Activated B cell treated with CpG ODN at 0.5 μM for 24 hours (primary cell): ENCODE measurements at regions not wholly inside any gene's neighbourhood (a gene's known extent, or its start where the extent isn't known, plus 50 kb on each side); places are given as distances from the start of the nearest gene placed in this dataset.

ENCODE experiments used
- ATAC-seq: fragments of 200-7000 bp; cut with Tn5 transposase; one replicate; pipeline ENCODE4 v1.10.0; 2021; ENCODE audit warnings: low read depth, mild to moderate bottlenecking, moderate library complexity
- CTCF ChIA-PET: fragments of 350-600 bp; sonication (Branson Sonifier 250); formaldehyde crosslinking; loops from one replicate; lab custom pipeline; 2021; ENCODE audit warnings: antibody characterized with exemption; lab: Charles Lee
- POLR2A ChIA-PET: fragments of 350-600 bp; sonication (Branson Sonifier 250); formaldehyde crosslinking; loops from one replicate; lab custom pipeline; 2021; ENCODE audit warnings: antibody characterized with exemption; lab: Charles Lee
- DNase-seq: peaks from one replicate; pipeline ENCODE4 v3.0.0; 2022
- H3K27ac Mint-ChIP-seq: one replicate; pipeline ENCODE4 v1.8.0; 2020; ENCODE audit warnings: mixed read lengths
- H3K27me3 Mint-ChIP-seq: one replicate; pipeline ENCODE4 v1.8.0; 2021; ENCODE audit warnings: mixed read lengths
- H3K36me3 Mint-ChIP-seq: one replicate; pipeline ENCODE4 v1.8.0; 2021; ENCODE audit warnings: low read depth, mixed read lengths
- H3K4me1 Mint-ChIP-seq: one replicate; pipeline ENCODE4 v1.8.0; 2021; ENCODE audit warnings: mixed read lengths
- H3K4me3 Mint-ChIP-seq: one replicate; pipeline ENCODE4 v1.8.0; 2020; ENCODE audit warnings: mild to moderate bottlenecking, mixed read lengths
- H3K9me3 Mint-ChIP-seq: one replicate; pipeline ENCODE4 v1.8.0; 2020; ENCODE audit warnings: mixed read lengths
- intact Hi-C: fragments of 100-400 bp; cut with micrococcal nuclease; formaldehyde crosslinking; loops from one replicate; pipeline ENCODE4 v1.15.1; 2024
- TF ChIP-seq, protein P1 (sequence below): fragments of 200-600 bp; IDR thresholded peaks from one replicate; pipeline ENCODE4 v1.8.0; 2022; ENCODE audit warnings: antibody characterized with exemption, mild to moderate bottlenecking

DNA sequence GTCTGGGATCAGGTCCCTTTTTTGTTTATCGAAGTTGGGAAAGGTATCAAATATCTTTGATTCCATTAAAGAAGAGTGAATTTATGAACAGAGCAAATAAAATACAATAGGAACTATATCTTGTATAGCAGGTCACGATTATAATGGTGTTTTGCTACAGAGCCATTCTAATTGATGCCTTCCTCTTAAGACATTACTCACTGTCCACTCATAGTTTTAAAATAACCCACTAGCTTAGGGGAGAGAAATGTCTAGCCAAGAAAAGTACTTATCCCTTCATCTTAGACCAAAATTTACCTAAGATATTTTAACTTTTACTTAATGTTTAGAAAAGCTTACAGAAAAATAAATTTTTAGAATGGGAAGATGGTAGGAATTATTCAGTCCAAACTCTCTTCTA lies 112.0 kb upstream of the PABPC4L start:
- no peak for DNase-seq
- TF ChIP-seq, protein P1, sequence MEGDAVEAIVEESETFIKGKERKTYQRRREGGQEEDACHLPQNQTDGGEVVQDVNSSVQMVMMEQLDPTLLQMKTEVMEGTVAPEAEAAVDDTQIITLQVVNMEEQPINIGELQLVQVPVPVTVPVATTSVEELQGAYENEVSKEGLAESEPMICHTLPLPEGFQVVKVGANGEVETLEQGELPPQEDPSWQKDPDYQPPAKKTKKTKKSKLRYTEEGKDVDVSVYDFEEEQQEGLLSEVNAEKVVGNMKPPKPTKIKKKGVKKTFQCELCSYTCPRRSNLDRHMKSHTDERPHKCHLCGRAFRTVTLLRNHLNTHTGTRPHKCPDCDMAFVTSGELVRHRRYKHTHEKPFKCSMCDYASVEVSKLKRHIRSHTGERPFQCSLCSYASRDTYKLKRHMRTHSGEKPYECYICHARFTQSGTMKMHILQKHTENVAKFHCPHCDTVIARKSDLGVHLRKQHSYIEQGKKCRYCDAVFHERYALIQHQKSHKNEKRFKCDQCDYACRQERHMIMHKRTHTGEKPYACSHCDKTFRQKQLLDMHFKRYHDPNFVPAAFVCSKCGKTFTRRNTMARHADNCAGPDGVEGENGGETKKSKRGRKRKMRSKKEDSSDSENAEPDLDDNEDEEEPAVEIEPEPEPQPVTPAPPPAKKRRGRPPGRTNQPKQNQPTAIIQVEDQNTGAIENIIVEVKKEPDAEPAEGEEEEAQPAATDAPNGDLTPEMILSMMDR, result no peak
- Mint-ChIP-seq H3K27me3 (no peaks in the 10 kb centered on the region), H3K36me3 (no peaks in the 10 kb centered on the region), H3K9me3 (peaks cover 5% of the 10 kb centered on the region), H3K27ac (no peak overlapping the region), H3K4me3 (no peak overlapping the region), H3K4me1 (no peaks in the 10 kb centered on the region)
- ChIA-PET POLR2A (no interaction called here), CTCF (no interaction called here)
- ATAC-seq, result no peak
- intact Hi-C loops, result no loop called here

DNA sequence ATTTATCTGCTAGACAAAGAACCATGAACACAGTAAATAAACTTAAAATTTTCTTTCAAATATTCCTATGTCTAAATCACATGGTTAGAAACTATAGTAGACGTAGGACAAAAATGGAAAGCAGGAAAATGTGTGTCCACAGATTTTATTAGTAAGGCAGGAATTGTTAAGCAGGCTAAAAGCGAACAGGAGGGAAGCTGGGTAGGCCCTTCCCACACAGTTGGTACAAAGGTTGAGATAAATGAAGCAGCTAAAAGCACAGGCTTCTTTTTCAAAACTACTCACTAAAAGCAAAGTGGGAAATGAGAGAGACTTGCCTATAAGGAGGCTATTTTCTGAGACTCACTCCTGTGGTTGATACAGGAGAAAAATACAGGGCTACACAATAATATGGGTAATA lies 108.1 kb upstream of the PABPC4L start:
- H3K27me3 Mint-ChIP-seq, result no peaks in the 10 kb centered on the region
- TF ChIP-seq, protein P1, result no peak
- H3K36me3 Mint-ChIP-seq, result no peaks in the 10 kb centered on the region
- ChIA-PET CTCF (no interaction called here), POLR2A (no interaction called here)
- intact Hi-C loops, result no loop called here
- no peaks in the 10 kb centered on the region for H3K4me1 Mint-ChIP-seq
- H3K27ac Mint-ChIP-seq, result no peak overlapping the region
- ATAC-seq (no peak), DNase-seq (no peak)
- H3K9me3 Mint-ChIP-seq, result no peaks in the 10 kb centered on the region
- no peak overlapping the region for H3K4me3 Mint-ChIP-seq

DNA sequence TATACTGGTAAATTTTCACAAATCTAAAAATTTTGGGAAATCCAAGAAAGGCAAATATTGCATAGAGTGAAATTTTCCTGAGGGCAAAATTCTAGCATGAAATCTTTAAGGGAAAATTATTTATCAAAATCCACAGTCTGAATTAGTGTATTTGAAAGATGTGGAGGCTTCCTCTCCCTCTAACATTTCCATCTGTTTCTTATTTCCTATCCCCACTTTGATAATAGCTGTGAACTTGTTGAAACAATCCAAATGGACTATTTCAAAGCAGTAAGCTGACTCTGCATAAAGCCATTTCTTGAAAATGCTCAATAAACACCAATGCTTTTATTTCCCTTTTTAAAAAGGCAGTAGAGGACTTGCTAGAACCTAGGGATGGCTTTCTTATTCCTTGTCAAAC lies 107.3 kb upstream of the PABPC4L start:
- DNase-seq (no peak), ATAC-seq (no peak)
- Mint-ChIP-seq H3K36me3 (no peaks in the 10 kb centered on the region), H3K4me1 (no peaks in the 10 kb centered on the region), H3K4me3 (no peak overlapping the region), H3K27ac (no peak overlapping the region), H3K27me3 (no peaks in the 10 kb centered on the region), H3K9me3 (no peaks in the 10 kb centered on the region)
- intact Hi-C loops, result no loop called here
- TF ChIP-seq, protein P1, result no peak
- CTCF ChIA-PET, result no interaction called here
- POLR2A ChIA-PET, result no interaction called here

DNA sequence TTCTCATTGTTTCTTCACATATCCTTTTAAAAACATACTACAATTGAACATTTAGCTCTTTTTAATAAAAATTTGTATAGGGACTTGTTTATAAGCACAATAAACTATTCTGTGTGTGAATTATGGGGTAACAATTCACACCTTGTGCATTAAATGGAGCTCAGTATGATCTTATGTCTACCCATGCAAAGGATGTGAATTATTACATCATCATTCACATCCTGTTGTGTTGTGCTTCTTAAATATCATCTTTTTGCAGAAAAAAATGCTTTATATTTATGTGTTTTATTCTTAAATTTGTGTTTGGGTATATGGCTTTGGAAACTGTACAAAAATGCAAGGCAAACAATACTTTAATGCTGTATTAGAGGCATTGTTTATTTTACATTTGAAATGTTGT lies 96.7 kb upstream of the PABPC4L start:
- no peak for DNase-seq
- POLR2A ChIA-PET, result no interaction called here

DNA sequence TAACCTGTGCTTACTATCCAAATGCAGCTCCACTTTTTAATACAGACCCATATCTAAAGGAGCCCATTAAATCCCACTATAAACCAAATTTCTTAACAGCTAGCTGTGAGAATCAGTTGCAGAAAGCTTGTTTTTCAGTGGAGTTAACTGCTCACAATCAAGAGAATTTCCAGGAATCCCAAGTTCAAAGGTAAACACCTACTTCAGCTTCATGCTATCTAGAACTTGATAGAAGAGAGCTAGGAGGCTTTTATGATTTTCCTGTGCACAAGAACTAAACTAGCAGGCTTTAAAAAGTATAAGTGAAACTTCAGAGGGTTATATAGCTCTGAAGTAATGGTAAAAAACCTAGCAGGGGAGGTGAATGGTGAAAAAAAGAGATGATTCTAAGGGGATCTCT lies 96.2 kb upstream of the PABPC4L start:
- no peak overlapping the region for H3K4me3 Mint-ChIP-seq
- H3K4me1 Mint-ChIP-seq, result no peaks in the 10 kb centered on the region
- DNase-seq (no peak), ATAC-seq (no peak)
- peaks cover under 1% of the 10 kb centered on the region for H3K9me3 Mint-ChIP-seq
- ChIA-PET CTCF (no interaction called here), POLR2A (no interaction called here)
- TF ChIP-seq, protein P1, result no peak
- H3K27ac Mint-ChIP-seq, result no peak overlapping the region
- H3K27me3 Mint-ChIP-seq, result no peaks in the 10 kb centered on the region
- intact Hi-C loops, result no loop called here
- no peaks in the 10 kb centered on the region for H3K36me3 Mint-ChIP-seq

More for the DNA sequence above, 96.7 kb upstream of the PABPC4L start:
- Mint-ChIP-seq H3K4me3 (no peak overlapping the region), H3K4me1 (no peaks in the 10 kb centered on the region), H3K9me3 (no peaks in the 10 kb centered on the region), H3K27me3 (no peaks in the 10 kb centered on the region), H3K36me3 (no peaks in the 10 kb centered on the region), H3K27ac (no peak overlapping the region)
- intact Hi-C loops, result no loop called here
- TF ChIP-seq, protein P1, result no peak
- no peak for ATAC-seq
- CTCF ChIA-PET, result no interaction called here
